Left renal cortex interstitium (tissue), 4 donors: ENCODE measurements at regions not wholly inside any gene's neighbourhood (a gene's known extent, or its start where the extent isn't known, plus 50 kb on each side); places are given as distances from the start of the nearest gene placed in this dataset.

Experiments used
- DNase-seq, 4 donors: peaks; one replicate each; pipeline ENCODE4 v3.0.0-alpha.2; 2013; ENCODE audit warnings: low read depth in 4 of 4, low spot score in 2 of 4, missing footprints in 1 of 4

GRCh38 chr6:82629921-82630320 is 266.3 kb downstream of the TPBG start:
- DNase-seq = no peak

- no peak for DNase-seq
Observed at GRCh38 chr6:82641677-82642076, 278.1 kb downstream of the TPBG start.

DNA sequence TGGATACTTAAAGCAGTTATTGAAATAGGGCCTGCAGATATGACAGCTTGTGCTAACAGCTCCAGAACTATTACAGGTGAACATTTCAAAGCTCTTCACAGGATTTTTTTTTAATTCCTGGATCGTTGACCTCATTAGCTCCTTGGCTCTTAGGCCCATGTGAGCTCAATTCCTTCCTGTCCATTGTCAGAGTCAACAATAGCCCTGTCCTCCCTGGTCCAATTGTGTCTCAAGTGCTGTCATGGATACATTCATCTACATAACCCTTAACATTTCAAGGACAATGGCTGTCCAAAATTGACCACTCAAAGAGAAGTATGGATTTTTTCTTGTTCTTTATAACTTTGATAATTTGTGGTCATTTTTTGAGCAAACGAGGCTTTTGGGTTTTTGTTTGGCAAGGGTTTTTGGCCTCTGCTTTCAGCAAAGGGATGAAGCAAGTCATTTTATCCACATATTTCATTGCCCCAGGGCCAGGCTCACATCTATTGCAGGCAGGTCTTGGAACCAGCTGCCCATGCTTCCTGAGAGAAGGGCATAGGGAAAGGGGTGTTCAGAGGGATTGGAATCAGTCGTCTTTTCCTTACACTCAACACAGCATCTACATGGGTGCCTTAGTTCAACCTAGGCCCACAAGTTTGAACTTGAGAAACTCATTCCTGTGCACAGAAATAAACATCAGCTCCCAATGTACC is 282.1 kb downstream of the TPBG start:
- DNase-seq = no peak

DNA sequence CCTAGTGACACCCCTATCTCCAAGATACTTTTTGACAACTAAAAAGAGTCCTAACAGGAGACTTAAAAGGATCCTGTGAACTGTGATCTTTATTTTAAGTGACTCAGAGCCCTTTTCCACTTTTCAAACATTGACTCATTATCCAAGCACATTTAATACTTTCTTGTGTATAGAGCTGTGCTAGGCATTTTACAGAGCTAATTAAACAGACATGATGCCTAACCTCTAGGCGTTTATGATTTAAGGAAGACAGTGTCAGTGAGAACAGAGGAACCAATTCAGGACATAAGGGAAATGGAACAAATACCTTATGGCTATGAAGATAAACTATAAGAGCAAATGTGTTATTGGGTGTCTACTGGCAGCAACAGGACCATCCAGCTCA is 282.6 kb downstream of the TPBG start:
- DNase-seq = no peak

DNA sequence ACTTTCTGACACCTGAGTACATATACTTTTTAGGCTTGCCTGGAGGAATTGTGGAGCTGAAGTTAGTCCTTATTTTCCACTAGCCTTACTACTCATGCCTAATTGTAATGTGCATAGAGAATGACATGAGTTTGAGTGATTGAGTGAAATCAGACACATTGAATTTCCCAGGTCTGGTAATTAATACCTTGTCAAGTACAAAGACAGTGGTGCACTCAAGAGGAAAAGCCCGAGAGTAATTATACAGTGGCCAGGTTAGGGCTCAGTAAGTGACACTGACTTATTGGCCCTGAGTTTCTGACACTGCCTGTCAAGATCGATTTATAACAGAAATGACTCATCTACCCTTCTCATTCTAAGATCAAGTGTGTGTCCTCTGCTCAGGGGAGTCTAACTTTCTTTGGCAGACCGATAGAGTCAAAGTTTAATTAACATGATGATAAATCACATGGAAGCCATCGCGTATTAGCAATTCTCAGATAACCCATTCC is 288.3 kb downstream of the TPBG start:
- peak in 1 of 4 donors; percentile 3 for DNase-seq

DNA sequence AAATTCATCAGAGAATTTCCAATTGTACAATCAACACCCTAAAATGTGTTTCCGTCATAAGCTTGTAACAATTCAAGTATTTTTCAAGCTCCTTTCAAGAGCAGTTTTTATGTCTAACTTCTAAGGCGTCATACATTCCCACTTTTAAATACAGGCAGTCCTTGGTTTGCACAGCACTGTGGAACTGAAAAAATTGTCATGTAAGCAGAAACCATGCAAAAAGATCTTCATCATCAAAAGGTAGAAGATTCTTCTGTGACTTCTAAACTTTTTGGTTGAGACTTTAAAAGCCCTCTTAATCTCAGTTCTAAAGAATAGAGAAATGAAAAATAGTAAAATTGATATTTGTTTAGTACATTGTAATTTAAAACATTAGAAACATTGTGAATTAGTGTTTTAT is 315.6 kb downstream of the TPBG start:
- no peak for DNase-seq

- no peak for DNase-seq
Observed at GRCh38 chr6:82680192-82680591, 316.6 kb downstream of the TPBG start.

DNA sequence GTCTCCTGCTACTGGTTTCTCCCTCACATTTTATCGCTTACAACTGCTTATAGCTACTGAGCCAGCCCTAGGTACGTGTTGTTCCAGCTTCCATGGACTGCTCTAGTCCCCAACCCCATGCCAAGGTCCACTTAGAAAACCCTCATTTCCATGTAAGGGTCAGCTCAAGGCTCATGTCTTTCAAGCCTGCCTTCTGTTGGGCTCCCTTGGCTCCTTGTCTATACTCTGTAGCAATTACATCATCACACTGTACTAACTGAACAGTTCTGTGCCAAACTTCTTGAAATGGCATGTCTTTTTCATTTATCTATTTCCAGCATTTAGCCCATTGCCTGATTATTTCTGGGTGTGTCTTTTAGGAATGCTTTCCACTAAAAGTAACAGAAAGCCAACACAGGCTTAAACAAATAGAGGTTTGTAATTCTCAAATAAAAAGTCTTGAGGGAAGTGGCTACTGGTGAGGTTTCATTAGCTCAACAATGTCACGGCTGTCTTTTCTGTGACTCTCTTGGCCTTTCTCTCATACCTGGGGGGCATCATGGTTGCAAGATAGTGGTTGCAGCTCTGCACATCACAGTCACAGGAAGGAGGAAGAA is 317.6 kb downstream of the TPBG start:
- no peak for DNase-seq

DNA sequence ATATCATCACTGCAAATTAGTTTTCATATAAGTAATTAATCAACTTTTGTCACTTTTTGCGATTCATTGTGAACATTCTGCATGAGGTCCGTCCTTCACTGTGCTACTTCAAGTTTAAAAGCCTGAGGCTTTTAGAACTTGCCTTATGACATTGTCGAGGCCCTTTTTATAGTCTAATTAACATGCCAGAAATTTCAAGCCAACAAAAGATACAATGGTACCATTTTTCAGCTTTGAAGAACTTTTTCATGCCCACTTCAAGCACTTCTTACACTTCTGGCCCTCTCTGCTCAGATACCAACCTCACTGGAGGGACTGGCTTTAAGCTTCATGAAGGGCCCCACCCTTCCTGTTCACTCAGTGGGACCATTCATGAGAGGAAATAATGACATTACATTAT is 323.1 kb downstream of the TPBG start:
- DNase-seq = no peak

- DNase-seq = no peak
Observed at GRCh38 chr6:82687855-82688254, 324.2 kb downstream of the TPBG start.

DNA sequence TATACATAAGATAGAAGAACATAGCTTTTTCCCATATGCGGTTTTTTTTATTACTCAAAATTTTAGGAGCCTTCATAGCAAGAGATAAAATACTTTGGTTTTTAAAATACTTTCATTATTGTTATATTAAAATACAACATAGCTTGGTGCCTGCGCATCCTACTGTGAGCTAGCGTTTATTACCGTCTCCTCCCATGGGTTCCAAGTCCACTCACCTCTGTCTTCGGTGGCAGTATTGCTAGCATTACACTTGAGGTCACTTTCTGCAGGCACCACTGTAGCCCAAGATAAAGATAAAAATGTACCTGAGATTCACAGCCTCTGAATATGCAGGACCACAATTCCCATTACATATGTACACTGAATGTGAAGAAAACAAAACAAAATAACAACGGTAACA is 326.7 kb downstream of the TPBG start:
- no peak for DNase-seq

- DNase-seq = no peak
Observed at GRCh38 chr6:82691997-82692396, 328.4 kb downstream of the TPBG start.

- DNase-seq = no peak
Observed at GRCh38 chr6:82693094-82693493, 329.5 kb downstream of the TPBG start.

- DNase-seq = no peak
Observed at GRCh38 chr6:82701341-82701740, 337.7 kb downstream of the TPBG start.

DNA sequence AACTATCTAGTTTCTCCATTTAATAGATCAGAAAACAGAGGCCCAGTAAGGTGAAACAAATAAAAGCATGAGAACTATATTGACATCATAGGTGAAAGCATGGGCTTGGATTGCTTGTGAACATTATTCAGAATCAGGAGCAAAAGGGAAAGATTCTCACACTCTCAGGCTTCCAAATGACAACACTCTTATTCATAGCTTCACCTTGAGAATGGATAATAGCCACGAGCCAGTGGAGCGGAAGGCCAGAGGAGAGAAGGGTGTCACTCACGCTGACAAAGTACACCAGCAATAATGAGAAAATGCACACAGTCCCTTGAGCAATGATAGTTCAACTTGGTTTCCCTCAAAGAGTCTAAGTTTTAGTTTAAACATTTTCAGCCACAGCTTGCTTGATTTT is 339.0 kb downstream of the TPBG start:
- DNase-seq = no peak

- DNase-seq = no peak
Observed at GRCh38 chr6:82703230-82703629, 339.6 kb downstream of the TPBG start.

DNA sequence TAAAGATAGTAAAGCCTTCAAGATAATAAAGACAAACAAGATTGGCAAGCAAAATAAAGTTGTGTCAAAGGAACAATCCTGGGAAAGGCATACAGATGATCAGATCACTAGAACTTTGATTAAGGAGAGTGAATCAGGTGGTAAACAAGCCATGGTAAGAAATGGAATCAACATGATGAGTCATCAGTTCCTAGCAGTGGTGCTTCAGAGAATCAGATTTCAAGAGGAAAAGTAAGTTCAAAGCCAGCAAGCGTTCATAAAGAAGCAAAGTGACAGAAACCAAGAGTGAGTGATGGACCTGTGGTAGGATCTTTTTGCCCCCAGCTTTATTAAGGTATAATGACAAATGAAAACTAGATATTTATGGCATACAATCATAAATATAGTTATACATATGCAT is 340.4 kb downstream of the TPBG start:
- DNase-seq = no peak

GRCh38 chr6:82705579-82705978 is 342.0 kb downstream of the TPBG start:
- no peak for DNase-seq

GRCh38 chr6:82711105-82711827 is 347.6 kb downstream of the TPBG start:
- no peak for DNase-seq

GRCh38 chr6:82711971-82712370 is 348.4 kb downstream of the TPBG start:
- DNase-seq = no peak

GRCh38 chr6:82712389-82712788 is 348.8 kb downstream of the TPBG start:
- no peak for DNase-seq

- DNase-seq = no peak
Observed at GRCh38 chr6:82712826-82713225, 349.2 kb downstream of the TPBG start.
